Gastroesophageal sphincter (tissue), 3 donors: ENCODE measurements at regions not wholly inside any gene's neighbourhood (a gene's known extent, or its start where the extent isn't known, plus 50 kb on each side); places are given as distances from the start of the nearest gene placed in this dataset.

Source experiments
- EP300 ChIP-seq: sonication (generic); formaldehyde crosslinking; IDR thresholded peaks from one replicate; pipeline ENCODE4 v1.6.1; 2017; ENCODE audit warnings: antibody characterized with exemption, mild to moderate bottlenecking
- POLR2A ChIP-seq, 2 donors: fragments of 450-650 bp; IDR thresholded peaks; one replicate each; pipeline ENCODE4 v1.6.1; 2017; ENCODE audit warnings: antibody characterized with exemption in 2 of 2, mild to moderate bottlenecking in 2 of 2, moderate library complexity in 1 of 2
- POLR2AphosphoS5 ChIP-seq: sonication (generic); formaldehyde crosslinking; IDR thresholded peaks from one replicate; pipeline ENCODE4 v1.6.1; 2017; ENCODE audit warnings: antibody characterized with exemption
- TF ChIP-seq, protein P1 (sequence below), 4 experiments: fragments of 200-600 bp in 2 of 4; fragments of 450-650 bp in 2 of 4; sonication (generic) in 1 of 4; IDR thresholded peaks; one replicate each; pipeline ENCODE4 v1.5.1; 2017 to 2019; ENCODE audit warnings: antibody characterized with exemption in 4 of 4, mild to moderate bottlenecking in 2 of 4, moderate library complexity in 2 of 4

DNA sequence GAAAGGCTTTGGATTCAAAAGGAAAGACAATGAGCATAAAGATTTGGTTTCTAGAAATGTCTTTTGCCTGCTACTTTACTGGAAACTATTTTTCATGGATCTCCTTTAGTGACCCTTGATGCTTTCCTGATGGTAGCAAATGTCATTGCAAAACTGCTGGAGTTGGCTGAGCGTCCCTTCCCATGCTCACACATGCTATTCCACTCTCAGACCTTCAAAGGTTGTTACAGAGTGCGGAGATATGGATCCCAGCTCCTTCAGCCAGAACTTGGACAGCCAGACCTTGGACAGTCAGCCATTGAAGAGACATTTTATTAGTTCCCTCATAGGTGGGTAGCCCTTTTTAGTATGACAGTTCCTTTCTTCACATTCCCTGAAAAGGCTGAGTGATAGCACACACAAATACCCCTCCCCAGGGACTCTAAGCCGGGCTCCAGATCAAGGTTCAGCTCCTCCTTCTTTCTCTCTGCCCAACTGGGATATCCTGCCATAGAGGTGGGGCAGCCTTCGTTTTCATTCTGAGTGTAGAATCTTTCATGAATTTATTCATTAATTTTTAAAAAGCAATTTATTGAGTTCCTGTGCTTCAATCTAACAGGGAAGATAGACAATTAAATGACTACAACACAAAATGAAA, 153.3 kb upstream of the SLC44A1 start:
- no peak for TF ChIP-seq POLR2A (IDR thresholded peaks at IDR 0.05)
- TF ChIP-seq, protein P1, sequence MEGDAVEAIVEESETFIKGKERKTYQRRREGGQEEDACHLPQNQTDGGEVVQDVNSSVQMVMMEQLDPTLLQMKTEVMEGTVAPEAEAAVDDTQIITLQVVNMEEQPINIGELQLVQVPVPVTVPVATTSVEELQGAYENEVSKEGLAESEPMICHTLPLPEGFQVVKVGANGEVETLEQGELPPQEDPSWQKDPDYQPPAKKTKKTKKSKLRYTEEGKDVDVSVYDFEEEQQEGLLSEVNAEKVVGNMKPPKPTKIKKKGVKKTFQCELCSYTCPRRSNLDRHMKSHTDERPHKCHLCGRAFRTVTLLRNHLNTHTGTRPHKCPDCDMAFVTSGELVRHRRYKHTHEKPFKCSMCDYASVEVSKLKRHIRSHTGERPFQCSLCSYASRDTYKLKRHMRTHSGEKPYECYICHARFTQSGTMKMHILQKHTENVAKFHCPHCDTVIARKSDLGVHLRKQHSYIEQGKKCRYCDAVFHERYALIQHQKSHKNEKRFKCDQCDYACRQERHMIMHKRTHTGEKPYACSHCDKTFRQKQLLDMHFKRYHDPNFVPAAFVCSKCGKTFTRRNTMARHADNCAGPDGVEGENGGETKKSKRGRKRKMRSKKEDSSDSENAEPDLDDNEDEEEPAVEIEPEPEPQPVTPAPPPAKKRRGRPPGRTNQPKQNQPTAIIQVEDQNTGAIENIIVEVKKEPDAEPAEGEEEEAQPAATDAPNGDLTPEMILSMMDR (IDR thresholded peaks at IDR 0.05) = no peak
- TF ChIP-seq POLR2AphosphoS5 = no peak
- no peak for TF ChIP-seq EP300
